Eye (tissue), 1 donor: ENCODE measurements at regions not wholly inside any gene's neighbourhood (a gene's known extent, or its start where the extent isn't known, plus 50 kb on each side); places are given as distances from the start of the nearest gene placed in this dataset.

Experiments used
- DNase-seq: peaks from one replicate; pipeline ENCODE4 v3.0.0-alpha.2; 2015

GRCh38 chr13:103788061-103788652 lies 721.9 kb upstream of the SLC10A2 start:
- DNase-seq = peak; percentile 19

- no peak for DNase-seq
Observed at GRCh38 chr13:103772576-103772975, 706.4 kb upstream of the SLC10A2 start.

DNA sequence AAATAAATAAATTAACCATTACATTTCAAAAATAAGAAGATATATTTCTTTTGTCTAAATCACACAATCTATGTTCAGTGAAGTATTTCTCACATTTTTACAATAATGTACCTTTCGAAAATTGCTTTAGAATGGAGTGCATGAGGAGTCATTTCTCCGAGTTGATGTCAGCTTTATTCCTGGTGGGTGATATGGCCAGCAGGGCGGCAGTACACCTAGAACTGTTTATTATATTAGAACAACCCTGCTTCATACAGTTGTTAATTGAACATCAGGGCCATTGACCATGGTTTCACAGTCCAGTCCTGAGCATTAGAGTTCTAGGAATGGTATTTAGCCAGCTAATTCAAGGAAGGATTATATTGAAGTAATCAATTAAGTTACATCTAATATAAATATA lies 696.3 kb upstream of the SLC10A2 start:
- DNase-seq = no peak

DNA sequence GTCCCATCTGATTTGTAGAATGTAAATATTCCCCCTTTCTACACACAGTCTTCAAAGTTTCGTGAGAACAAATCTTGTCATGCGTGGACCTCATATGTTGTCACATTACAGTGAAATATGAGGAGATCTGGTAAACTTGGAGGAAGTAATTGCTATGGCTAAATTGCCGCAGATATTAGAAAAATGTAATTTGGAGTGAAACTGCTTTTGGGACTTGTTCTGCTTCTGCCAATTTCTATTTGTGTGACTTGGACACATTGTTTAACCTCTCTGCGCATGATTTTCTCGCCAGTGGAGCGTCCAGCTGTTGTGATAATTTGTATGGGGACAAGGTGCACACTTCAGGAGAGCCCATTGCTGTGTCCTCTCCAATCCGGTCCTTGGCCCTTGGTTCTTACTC lies 693.1 kb upstream of the SLC10A2 start:
- DNase-seq = no peak

DNA sequence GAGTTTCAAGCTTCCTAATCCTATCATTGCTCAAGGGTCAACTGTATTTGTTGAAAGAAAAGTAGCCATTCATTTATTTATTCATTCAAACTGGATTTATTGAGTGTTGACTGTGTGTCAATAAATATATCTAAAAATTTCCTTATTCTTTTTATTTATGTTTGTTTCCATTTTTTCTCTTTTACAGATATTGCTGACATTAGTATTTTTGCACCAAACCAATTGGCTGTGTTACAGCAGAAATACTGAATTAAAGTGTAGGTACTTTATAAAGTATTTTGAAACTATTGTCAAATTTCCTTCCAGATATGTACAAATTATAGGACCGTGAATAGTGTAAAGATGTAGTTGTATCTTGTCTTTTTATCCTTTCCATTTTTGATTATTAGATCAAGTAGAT lies 692.0 kb upstream of the SLC10A2 start:
- no peak for DNase-seq

DNA sequence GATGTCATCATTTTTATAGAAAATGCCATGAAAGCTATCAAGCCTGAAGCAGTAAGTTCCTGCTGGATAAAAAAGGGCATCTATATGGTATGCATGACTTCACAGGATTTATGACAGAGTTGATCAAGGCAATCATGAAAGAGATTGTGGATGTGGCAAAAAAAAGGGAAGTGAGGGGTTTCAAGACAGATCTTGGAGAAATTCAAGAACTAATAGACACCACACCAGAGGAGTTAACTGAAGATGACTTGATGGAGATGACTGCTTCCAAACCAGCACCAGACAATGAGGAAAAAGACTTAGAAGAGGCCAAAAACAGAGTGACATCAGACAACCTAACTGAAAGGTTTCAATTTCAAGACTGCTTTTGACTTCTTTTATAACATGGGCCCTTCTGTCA lies 691.1 kb upstream of the SLC10A2 start:
- DNase-seq = no peak

GRCh38 chr13:103754783-103755182 lies 688.6 kb upstream of the SLC10A2 start:
- no peak for DNase-seq

GRCh38 chr13:103734837-103735236 lies 668.6 kb upstream of the SLC10A2 start:
- no peak for DNase-seq

DNA sequence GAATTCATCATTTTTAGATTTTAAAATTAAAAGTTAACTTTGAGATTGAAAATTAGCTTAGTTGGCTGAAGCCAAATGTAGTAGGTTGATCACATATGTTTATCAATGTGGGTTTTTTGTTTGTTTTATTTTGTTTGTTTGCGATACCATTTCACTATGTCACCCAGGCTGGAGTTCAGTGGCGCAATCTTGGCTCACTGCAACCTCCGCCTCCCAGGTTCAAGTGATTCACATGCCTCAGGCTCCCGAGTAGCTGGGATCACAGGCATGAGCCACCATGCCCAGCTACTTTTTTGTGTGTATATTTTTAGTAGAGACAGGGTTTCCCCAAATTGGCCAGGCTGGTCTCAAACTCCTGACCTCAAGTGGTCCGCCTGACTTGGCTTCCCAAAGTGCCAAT lies 665.7 kb upstream of the SLC10A2 start:
- DNase-seq = no peak

DNA sequence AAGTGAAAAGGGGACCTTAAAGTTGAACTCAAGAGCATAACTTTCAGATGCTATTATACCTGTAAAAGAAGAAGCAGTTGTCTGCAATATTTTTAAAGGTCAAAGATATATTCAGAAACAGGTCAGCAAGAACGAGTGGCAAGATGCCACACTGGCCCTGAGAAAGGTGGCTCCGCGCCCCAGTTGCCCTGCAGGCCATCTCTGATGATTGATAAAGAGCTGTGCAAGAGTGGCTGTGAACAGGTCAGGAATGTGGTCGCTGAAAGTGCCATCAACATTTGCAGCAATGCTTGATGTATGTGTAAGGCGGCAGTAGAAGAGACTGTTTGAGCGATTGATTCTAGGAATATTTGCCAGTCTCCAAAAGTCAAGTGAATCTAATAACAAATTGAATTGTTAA lies 664.2 kb upstream of the SLC10A2 start:
- no peak for DNase-seq

DNA sequence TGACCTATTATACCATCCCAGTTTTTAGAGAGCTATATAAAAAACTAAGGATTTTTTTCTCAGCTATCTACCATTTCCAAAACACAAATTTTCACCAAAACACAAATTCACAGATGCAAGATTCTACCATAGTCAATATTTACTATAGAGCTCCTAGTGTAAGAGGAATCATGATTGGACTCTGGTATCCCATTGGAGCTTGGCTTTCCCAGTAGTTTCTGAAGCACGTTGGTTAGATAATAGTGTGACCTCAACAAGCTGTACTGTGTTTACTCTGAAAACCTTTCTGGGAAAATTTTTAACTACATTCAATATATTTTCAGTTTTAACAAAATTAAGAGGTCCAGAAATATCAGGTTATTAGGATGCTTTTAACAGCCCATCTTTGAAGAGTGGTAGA lies 660.6 kb upstream of the SLC10A2 start:
- DNase-seq = no peak

- DNase-seq = no peak
Observed at GRCh38 chr13:103716718-103717117, 650.5 kb upstream of the SLC10A2 start.

DNA sequence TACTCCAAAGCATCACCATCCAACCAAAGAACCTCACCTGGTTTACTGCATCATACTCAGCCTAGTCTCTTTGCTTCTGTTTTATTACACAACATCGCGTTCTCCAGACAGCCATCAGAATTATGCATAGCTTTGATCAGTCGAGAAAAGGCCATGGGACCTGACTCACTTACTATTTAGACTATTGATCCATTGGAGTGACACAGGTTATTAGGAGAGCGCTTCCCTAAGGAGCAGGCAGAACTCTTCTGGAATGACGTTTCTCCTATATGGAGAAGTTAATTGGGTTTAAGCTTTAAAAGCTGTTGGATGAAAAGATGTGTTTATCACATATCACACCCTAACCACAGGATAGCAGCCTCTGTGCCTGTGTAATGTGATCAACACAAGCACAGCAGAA lies 649.1 kb upstream of the SLC10A2 start:
- DNase-seq = no peak

DNA sequence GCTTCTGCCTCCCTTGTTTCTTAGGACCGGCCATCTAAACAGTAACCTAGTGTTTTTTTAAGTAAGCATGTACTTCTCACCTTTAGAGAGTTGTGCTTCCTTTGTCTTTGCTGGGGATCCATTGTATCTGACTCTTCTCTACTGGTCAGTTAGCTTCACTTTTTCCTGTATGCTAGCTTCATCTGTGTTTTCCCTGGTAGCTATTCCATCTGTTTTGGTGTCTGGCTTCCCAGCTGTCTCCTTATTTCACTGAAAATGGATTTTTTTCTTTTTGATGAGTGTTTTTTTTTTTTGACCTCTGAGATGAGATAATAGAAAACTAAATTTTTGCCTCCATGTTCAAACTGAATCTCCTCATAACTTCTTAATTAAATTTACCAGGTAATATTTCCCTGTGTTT lies 637.0 kb upstream of the SLC10A2 start:
- no peak for DNase-seq

GRCh38 chr13:103698000-103698399 lies 631.8 kb upstream of the SLC10A2 start:
- DNase-seq = no peak

GRCh38 chr13:103695320-103695719 lies 629.1 kb upstream of the SLC10A2 start:
- no peak for DNase-seq

DNA sequence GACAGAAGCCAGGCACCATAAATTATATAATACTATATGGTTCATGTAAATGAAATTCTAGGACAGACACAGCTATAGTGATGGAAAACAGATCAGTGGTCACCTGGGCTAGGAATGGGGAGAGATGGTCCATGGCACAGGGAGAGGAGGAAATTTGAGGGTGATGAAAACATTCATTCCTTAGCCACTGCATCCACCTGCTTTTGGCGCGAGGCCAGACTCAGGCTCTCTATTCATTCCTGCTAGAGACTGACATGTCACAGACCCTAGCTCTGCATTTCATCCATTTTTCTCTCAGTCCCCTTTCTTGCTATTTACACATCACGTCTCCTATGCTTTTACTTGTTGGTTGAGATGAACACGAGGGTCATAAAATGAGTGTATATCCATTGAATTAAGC lies 628.3 kb upstream of the SLC10A2 start:
- no peak for DNase-seq

GRCh38 chr13:103694033-103694432 lies 627.8 kb upstream of the SLC10A2 start:
- DNase-seq = no peak

- DNase-seq = no peak
Observed at GRCh38 chr13:103692442-103692841, 626.2 kb upstream of the SLC10A2 start.

GRCh38 chr13:103676329-103676728 lies 610.1 kb upstream of the SLC10A2 start:
- no peak for DNase-seq

DNA sequence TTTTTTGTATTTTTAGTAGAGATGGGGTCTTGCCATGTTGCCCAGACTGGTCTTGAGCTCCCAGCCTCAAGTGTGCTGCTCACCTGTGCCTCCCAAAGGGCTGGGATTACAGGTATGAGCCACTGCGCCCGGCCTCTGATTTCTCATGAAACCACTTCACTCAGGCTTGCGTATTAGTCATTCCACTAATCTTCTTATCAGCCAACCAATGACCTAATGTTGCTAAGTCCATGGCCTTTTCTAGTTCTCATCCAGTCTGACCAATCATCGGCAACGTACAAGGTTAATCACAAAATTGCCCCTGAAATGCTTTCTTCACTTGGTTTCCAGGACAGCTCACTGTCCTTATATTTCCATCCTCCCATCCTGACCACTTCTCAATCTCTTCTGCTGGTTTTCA lies 605.3 kb upstream of the SLC10A2 start:
- no peak for DNase-seq

DNA sequence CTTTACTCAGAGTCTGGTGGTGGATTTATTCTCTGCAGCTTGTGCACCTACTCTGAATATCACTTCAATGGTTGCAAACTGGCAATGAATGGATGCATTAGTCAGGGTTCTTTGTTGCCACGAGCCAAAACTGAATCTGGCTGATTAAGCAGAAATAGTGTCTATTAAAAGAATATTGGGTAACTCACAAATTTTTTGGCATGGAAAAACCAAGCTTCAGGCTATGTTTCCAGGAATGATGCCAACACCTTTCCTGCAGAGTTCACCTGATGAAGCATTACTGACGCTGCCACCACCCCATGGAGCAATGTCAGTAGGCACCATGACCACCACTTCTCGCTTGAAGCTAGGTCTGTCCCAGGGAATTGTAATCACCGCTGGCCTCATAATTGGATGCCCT lies 597.8 kb upstream of the SLC10A2 start:
- DNase-seq = no peak

GRCh38 chr13:103656311-103656710 lies 590.1 kb upstream of the SLC10A2 start:
- DNase-seq = peak; percentile 63

- peak; percentile 10 for DNase-seq
Observed at GRCh38 chr13:103640606-103641005, 574.4 kb upstream of the SLC10A2 start.

GRCh38 chr13:103639326-103639725 lies 573.1 kb upstream of the SLC10A2 start:
- no peak for DNase-seq

- no peak for DNase-seq
Observed at GRCh38 chr13:103638706-103639105, 572.5 kb upstream of the SLC10A2 start.
